Activated CD4-positive, alpha-beta T cell treated with anti-CD3 and anti-CD28 coated beads, Interleukin-2, amount 50 U/mL, for 4 hours (primary cell): ENCODE measurements at regions not wholly inside any gene's neighbourhood (a gene's known extent, or its start where the extent isn't known, plus 50 kb on each side); places are given as distances from the start of the nearest gene placed in this dataset.
"Not testable (repeated sequence)": the region's sequence is repeated elsewhere in the genome, so short reads cannot be mapped to it uniquely, and the experiment has no call there.

ENCODE experiments used
- DNase-seq, 2 experiments: peaks; one replicate each; pipeline ENCODE4 v3.0.0-alpha.2; 2020

DNA sequence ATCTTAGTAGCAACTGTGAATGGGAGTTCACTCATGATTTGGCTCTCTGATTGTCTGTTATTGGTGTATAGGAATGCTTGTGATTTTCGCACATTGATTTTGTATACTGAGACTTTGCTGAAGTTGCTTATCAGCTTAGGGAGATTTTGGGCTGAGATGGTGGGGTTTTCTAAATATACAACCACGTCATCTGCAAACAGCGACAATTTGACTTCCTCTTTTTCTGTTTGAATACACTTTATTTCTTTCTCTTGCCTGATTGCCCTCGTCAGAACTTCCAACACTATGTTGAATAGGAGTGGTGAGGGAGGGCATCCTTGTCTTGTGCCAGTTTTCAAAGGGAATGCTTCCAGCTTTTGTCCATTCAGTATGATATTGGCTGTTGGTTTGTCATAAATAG is 1883.1 kb upstream of the TENM3 start:
- DNase-seq: not testable (repeated sequence)

DNA sequence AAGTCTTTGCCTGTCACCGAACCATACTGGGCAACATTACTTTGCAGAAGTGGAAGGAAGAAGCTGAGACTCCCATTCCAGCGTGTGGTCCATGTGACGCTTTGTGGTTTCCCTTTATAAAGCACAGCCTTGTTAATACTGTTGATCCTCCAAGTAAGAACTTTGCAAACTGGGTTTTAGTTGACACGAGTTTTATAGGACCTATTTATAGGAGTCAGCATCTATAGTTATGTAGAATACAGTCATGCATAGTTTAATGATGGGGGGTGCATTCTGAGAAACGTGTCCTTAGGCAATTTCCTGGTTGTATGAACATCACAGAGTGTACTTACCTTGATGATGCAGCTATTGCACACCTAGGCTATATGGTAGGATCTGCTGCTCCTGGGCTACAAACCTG is 1879.4 kb upstream of the TENM3 start:
- DNase-seq: no peak

- no peak for DNase-seq
Observed at GRCh38 chr4:180372691-180373090, 1870.5 kb upstream of the TENM3 start.

DNA sequence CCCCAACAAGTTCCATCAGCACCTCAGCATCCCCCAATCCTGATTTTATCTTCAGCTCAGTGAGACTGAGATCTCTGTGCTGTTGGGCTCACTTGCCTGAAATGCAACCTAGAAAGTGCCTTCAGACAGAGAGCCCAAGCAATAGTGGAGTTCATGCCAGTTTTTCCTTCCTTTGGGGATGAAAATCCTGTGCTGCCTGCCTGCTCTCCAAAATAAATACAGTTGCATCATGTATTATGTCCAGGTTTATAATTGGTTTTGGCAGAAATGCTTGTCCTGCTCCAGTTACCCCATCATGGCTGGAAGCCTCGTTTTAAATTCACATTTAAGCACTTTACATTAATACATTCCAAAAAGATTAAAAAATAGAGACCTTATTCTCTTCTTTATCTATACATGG is 1865.5 kb upstream of the TENM3 start:
- DNase-seq: no peak

GRCh38 chr4:180380733-180381132 is 1862.5 kb upstream of the TENM3 start:
- DNase-seq: no peak

- DNase-seq: no peak
Observed at GRCh38 chr4:180391613-180392012, 1851.6 kb upstream of the TENM3 start.

- DNase-seq: no peak
Observed at GRCh38 chr4:180394312-180394711, 1848.9 kb upstream of the TENM3 start.

DNA sequence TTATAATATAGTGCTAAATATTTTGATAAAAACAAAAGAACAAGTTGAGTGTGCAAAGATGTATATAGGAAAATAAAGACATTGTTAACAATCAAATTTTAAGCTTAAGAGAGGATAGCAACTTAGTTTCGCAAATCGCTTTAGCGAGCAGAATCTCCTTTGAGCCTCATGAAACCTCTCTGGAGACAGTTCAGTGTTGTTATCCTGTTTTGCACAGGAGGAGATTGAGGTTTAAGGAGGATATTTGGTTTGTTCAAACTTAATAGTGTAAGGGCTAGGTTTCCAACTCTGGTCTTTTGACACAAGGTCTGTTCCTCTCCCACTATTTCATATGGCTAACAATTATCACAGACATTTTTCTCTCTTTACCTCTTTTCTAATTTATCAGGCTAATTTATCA is 1848.5 kb upstream of the TENM3 start:
- no peak for DNase-seq

DNA sequence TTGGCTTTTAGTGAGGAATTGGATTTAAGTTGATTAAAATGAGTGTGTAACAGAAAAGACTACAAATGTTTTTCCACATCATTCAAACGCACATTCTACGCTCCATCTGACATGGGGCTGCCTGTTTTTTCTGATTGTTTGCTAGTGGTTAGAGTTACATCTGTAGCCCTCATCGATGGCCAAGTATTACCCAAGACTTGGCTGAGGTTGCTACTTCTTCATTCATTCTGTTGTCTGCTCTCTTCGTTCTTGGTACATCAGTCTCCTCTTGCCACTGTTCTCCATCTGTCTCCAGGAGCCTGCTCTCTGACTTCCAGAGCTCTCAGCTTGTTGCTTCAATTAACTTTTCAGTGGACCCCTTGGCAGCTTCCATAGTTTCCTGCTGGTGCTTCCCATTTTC is 1844.6 kb upstream of the TENM3 start:
- DNase-seq: no peak

- DNase-seq: no peak
Observed at GRCh38 chr4:180407275-180407885, 1835.8 kb upstream of the TENM3 start.

GRCh38 chr4:180418819-180419531 is 1824.2 kb upstream of the TENM3 start:
- no peak for DNase-seq

DNA sequence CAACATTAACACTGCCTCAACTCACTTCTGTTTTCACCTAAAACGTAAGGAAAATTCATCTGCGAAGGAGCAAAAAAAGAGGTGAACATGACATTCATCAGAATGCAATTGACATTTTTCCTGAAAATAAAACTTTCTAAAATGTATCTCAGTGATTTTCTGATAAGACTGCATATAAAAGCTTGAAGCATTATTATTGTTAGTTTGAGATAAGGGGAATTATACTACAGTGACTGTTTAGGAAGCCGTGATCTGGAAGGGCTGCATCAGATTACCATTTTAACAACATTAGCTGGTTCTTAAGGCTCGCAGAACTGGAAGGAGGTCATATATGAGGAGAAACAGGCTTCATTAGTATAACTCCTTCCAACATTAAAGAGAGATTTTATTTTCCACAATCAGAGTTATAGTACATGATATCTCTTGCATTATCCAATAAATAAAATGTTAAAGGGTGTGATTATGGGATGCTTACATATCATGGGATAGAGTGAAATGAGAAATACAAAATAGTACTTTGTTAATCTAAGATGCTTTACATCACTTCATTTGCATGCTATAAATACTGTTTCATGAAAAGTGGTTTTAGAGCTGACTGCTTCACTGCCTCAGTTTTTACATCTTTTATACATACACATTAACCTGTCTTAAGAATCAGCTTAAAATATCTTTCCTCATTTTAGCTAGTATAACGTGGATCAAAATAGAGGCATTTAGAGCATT is 1820.1 kb upstream of the TENM3 start:
- DNase-seq: no peak

DNA sequence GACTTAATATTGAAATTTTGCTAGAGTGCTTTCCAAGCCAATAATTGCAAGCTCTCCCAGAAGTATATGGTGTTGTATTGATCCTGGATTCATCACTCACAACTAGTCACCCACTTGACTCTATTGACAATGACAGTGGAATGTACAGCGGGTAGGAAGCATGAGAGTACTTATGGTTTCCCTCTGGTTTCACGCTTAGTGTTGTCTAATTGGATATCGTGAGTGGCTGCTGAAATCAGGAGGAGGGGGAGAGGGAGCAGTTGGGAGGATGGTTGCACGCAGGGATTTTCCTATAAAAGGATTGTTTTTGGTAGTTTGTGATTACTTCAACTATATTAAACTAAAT is 1819.5 kb upstream of the TENM3 start:
- no peak for DNase-seq

DNA sequence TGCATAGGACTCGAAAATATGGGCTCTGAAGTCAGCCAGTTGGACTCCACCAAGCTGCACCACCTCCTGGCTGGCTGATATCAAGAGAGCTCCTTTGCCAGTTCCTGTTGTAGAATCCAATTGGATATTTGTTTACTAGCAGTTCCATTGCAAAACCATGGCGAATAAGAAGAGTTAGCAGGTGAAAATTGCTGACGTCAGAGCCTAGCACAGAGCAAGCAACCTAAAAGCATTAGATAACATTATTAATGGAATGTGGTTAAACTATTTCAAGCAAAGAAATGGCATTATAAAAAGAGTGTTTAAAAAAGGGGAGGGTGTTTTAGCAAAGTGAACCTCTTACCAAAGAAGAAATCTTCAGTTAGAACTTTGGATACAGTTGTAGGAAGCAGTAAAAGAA is 1816.3 kb upstream of the TENM3 start:
- no peak for DNase-seq

DNA sequence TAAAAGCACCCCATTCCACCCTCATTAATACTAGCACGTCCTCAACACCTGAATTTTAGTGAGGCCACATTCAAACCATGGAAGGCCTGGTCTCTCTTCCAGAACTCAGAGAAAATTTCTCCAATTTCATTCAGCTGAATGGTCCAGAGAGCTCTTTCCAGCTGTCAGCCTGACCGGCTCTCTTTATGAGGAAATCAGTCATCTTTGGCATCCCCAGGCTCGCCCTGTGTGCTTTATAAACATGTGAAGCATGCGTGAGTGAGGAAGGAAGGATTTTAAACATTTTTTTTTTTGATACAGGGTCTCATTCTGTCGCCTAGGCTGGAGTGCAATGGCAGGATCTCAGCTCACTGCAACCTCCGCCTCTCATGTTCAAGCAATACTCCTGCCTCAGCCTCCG is 1812.9 kb upstream of the TENM3 start:
- DNase-seq: no peak

DNA sequence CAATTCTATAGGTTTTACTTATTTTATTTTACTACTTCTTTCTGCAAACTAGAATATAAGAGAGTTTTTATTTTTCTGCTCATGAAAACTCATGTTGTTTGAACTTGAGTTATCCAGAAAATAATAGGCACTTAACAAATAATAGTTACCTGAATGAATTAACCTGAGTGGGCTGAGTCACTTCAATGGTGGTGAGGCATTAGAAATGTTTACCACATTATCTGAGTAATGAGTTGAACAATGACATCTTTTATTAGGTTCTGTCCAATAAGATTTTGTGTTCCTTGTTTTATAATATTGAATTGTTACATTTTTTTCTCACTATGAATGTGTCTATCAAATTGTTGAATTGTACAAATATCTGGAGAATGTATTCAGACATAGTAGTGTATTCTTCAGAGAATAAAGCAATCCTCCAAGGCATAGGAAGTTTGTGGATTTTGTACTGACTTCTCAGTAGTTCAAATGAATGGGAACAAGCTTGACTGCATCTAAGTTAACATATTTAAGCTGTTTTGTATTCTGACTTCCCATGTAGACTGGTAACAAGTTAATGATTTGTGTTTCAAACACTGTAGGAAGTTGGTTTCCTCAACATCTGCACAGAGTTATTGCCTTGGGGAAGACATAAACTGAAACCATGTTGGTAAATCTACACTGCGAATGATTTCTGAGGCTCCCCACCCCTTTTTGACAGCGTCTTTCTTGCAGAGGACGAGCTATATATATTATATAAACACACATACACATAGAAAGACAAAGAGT is 1808.9 kb upstream of the TENM3 start:
- no peak for DNase-seq

DNA sequence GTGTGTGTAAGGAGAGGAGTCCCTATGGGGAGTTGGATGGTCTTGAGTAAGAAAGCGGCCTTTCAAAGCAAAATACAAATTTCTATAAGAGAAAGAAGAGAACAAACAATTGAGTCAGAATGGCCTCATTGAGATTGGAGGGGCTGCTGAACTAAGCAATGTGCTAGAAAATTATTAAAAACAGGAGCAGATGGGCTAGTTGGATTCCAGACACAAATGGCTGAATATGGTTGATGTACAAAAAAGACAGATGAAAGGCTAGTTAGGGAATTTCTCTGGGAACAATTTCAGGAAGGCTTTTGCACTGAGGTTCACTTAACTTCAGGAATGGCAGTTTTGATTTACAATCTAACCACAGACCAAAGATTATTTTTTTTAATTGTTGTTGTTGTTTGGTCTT is 1806.8 kb upstream of the TENM3 start:
- no peak for DNase-seq

- no peak for DNase-seq
Observed at GRCh38 chr4:180437601-180438000, 1805.6 kb upstream of the TENM3 start.

GRCh38 chr4:180448306-180448705 is 1794.9 kb upstream of the TENM3 start:
- DNase-seq: no peak

DNA sequence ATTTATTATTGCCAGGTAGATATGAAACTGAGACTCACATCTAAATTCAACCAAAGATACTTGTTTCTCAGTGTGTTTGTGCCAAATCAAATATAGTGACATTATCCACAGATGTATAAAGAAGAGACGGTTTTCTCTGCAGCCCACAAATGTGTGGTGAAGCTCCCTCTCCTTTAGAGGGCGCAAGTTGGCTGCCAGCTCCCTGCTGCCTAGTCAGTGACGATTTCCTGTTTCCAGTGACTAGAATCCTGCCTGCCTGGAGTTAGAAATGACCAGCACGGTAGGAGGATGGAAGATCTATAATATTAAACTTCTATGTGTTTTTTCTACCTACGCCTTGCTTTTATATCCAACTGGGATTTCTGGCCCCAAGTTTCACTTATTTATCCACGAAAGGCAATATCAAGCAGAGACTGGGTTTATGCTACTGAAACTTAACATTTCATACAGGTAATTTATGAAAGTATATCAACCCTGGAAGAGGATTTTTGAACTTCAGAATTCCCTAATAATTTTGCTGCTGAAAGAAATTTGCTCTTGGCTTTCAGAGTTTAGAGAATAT is 1793.7 kb upstream of the TENM3 start:
- DNase-seq: no peak

DNA sequence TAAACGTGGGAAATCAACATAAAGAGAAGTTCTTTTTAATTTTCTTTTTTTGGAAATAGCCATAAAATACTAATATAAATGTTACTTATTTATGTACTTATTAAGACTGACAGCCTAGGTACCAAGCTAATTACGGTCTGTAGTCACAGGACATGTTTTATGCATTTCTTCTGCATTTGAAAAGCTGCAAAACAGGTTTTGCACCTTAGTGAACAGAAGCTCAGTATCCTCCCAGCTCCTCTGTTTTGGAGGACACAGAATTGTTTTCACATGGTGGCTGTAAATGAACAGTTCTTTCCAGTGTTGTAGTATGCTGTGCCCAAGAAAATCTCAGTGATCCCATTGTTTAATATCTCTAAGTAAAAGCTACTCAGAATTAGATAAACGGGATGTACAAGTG is 1788.0 kb upstream of the TENM3 start:
- no peak for DNase-seq

DNA sequence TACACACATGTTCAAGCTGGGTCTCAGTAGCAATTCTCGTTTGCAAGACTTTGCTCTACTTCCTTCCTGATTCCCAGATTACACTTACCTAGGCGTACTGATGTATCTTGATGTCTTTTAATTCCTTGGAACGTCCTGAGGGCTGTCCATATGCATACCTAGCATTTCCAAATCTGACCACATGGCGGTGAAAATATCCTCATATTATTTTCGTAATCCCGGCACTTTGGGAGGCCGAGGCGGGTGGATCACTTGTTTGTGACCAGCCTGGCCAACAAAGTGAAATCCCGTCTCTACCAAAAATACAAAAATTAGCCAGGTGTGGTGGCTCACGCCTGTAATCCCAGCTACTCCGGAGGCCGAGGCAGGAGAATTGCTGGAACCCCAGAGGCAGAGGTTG is 1786.3 kb upstream of the TENM3 start:
- no peak for DNase-seq

GRCh38 chr4:180462116-180462515 is 1781.1 kb upstream of the TENM3 start:
- no peak for DNase-seq
